Smooth muscle cell (in vitro differentiated cells): ENCODE measurements at regions not wholly inside any gene's neighbourhood (a gene's known extent, or its start where the extent isn't known, plus 50 kb on each side); places are given as distances from the start of the nearest gene placed in this dataset.

Experiments
- DNase-seq: peaks from one replicate; lab custom pipeline; 2025; ENCODE audit not compliant: unreplicated experiment; lab: John Stamatoyannopoulos, UW
- H2AFZ ChIP-seq: fragments of 200-600 bp; sonication (generic); 2 replicates; pipeline ENCODE4 v1.6.0; 2016; ENCODE audit warnings: antibody characterized with exemption, low read depth, mild to moderate bottlenecking
- H3F3A ChIP-seq: fragments of 200-600 bp; sonication (generic); 2 replicates; pipeline ENCODE4 v1.6.0; 2017; ENCODE audit warnings: antibody characterized with exemption, low read depth
- H3K27ac ChIP-seq: fragments of 200-600 bp; sonication (generic); 2 replicates; pipeline ENCODE4 v1.5.1; 2016; ENCODE audit warnings: low read depth, mild to moderate bottlenecking
- H3K27me3 ChIP-seq: fragments of 200-600 bp; sonication (generic); 2 replicates; pipeline ENCODE4 v1.6.1; 2016; ENCODE audit warnings: low read depth, mild to moderate bottlenecking
- H3K36me3 ChIP-seq: fragments of 200-600 bp; sonication (generic); 2 replicates; pipeline ENCODE4 v1.5.1; 2016; ENCODE audit warnings: low read depth
- H3K4me1 ChIP-seq: fragments of 200-600 bp; sonication (generic); 2 replicates; pipeline ENCODE4 v1.5.1; 2016; ENCODE audit warnings: low read depth
- H3K4me2 ChIP-seq: fragments of 200-600 bp; sonication (generic); 2 replicates; pipeline ENCODE4 v1.6.0; 2016; ENCODE audit warnings: mild to moderate bottlenecking
- H3K4me3 ChIP-seq: fragments of 200-600 bp; sonication (generic); 2 replicates; pipeline ENCODE4 v1.5.1; 2016; ENCODE audit warnings: mild to moderate bottlenecking
- H3K79me2 ChIP-seq: fragments of 200-600 bp; sonication (generic); 2 replicates; pipeline ENCODE4 v1.6.0; 2016; ENCODE audit warnings: low read depth, mild to moderate bottlenecking
- H3K9ac ChIP-seq: fragments of 200-600 bp; sonication (generic); 2 replicates; pipeline ENCODE4 v1.6.0; 2016; ENCODE audit warnings: low read depth
- H3K9me3 ChIP-seq: fragments of 200-600 bp; sonication (generic); replicated peaks from 2 replicates; pipeline ENCODE4 v1.5.1; 2016; ENCODE audit warnings: low read depth
- H4K20me1 ChIP-seq: fragments of 200-600 bp; sonication (generic); 2 replicates; pipeline ENCODE4 v1.6.0; 2016; ENCODE audit warnings: low read depth
- CTCF ChIP-seq: fragments of 200-600 bp; sonication (generic); IDR thresholded peaks from 2 replicates; pipeline ENCODE4 v1.5.1; 2017; ENCODE audit warnings: borderline replicate concordance, mild to moderate bottlenecking, antibody characterized with exemption; ENCODE audit not compliant: insufficient read depth, poor library complexity, severe bottlenecking
- WGBS: methylation state at CpG from one replicate; pipeline ENCODE4 v1.1.7; 2016; ENCODE audit warnings: low lambda C conversion rate; 5-methylcytosine and 5-hydroxymethylcytosine counted together

DNA sequence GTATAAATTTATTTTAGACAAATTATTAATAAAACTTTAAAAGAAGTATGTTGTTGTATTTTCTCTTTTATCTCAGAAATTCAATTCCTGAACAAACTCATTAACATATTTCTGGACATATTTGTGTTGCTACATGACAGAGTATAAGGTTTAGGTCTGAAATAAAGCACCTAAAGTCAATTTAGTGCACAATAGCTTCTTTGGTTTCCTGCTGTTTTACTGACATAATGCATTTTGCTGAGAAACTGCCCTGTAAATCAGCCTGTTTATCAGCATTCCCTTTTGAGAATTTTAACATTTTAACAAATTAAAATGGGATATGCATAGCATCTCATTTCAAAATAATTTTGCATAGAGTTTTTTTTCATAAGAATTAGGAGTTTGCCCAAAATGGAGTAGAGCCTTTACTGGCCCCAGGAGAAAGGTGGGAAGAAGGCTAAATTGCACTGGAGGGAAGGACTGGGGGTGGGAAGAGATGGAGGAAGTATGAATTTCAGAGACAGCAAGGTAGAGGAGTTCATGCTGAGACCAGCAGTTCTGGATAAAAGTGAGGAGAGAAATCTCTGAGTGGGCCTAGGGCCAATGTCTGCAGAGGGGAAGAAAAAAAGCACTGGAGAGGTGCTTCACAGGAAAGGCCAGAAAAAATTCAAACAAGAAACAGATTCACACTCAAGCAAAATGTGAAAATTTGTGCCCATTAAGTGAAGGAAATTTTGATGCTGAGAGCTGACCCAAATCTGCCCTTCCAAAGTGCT, 324.2 kb upstream of the HSF2 start:
- no peak overlapping the region for H2AFZ ChIP-seq
- no peaks in the 10 kb centered on the region for H3K4me1 ChIP-seq
- no peak overlapping the region for H3K9ac ChIP-seq
- H3K9me3 ChIP-seq, result no peaks in the 10 kb centered on the region
- H3F3A ChIP-seq, result no peaks in the 10 kb centered on the region
- no peaks in the 10 kb centered on the region for H4K20me1 ChIP-seq
- no peaks in the 10 kb centered on the region for H3K79me2 ChIP-seq
- no peak for DNase-seq
- H3K27me3 ChIP-seq, result no peaks in the 10 kb centered on the region
- no peak overlapping the region for H3K27ac ChIP-seq
- no peak overlapping the region for H3K4me3 ChIP-seq
- TF ChIP-seq CTCF, result no peak
- H3K4me2 ChIP-seq, result no peak overlapping the region
- H3K36me3 ChIP-seq, result no peaks in the 10 kb centered on the region

DNA sequence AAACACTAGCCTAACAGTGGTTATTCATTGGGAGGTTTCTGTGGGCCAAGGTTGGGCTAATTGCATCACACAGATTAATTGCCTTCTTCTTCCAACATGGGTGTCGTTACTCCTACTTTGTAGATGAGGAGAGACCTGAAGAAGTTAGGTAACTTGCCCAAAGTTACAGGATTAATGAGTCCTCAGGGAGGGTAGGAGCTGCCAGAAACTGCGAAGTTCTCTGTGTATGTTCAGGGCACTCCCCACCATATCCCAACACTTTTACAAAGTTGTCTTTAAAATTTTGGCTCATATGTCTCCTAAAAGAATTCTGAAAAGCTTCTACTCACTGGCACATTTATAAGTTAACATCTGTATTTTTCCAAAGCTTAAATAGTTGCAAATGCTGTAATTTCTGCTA, 323.5 kb upstream of the HSF2 start:
- Histone ChIP-seq H3K9me3 (no peaks in the 10 kb centered on the region), H3K4me1 (no peaks in the 10 kb centered on the region), H4K20me1 (no peaks in the 10 kb centered on the region), H3K27me3 (no peaks in the 10 kb centered on the region), H3K9ac (no peak overlapping the region), H2AFZ (no peak overlapping the region), H3K4me2 (no peak overlapping the region), H3F3A (no peaks in the 10 kb centered on the region), H3K4me3 (no peak overlapping the region), H3K79me2 (no peaks in the 10 kb centered on the region), H3K36me3 (no peaks in the 10 kb centered on the region), H3K27ac (no peak overlapping the region)
- TF ChIP-seq CTCF, result no peak
- WGBS, result 92% methylated on average over 2 of the region's 2 CpGs
- DNase-seq, result no peak

DNA sequence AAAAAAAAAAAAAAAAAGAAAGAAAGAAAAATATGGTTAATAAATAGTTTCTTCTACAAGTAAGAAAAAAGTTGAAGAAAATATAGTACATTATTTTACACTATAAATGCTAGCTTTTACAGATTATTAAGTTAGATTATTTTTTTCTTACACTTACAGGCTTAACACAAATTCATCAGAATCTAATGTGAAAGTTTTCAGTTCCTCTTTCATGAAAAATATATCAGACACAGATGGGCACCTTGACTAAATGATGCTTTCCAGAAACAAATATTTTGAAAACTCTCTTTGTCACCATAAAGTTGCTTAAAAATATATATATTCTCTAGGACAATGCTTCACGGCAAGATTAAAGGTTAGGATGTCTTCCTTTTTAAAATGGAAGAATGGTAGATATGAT, 321.8 kb upstream of the HSF2 start:
- no peak for DNase-seq
- Histone ChIP-seq H3K27me3 (no peaks in the 10 kb centered on the region), H3K4me3 (no peak overlapping the region), H3F3A (no peaks in the 10 kb centered on the region), H3K79me2 (no peaks in the 10 kb centered on the region), H3K27ac (no peak overlapping the region), H3K36me3 (no peaks in the 10 kb centered on the region), H3K9me3 (no peaks in the 10 kb centered on the region), H3K9ac (no peak overlapping the region), H4K20me1 (no peaks in the 10 kb centered on the region), H2AFZ (no peak overlapping the region), H3K4me2 (no peak overlapping the region), H3K4me1 (no peaks in the 10 kb centered on the region)
- TF ChIP-seq CTCF, result no peak
- 94% methylated on average over 1 of the region's 1 CpG for WGBS

- no peak overlapping the region for H3K27ac ChIP-seq
- no peak overlapping the region for H3K4me3 ChIP-seq
- peak overlapping the region; percentile 51 for H2AFZ ChIP-seq
- H3K9ac ChIP-seq, result no peak overlapping the region
- no peak overlapping the region for H3K4me2 ChIP-seq
- no peaks in the 10 kb centered on the region for H3K36me3 ChIP-seq
- no peak for TF ChIP-seq CTCF
- DNase-seq, result no peak
- no peaks in the 10 kb centered on the region for H3K27me3 ChIP-seq
- H4K20me1 ChIP-seq, result no peaks in the 10 kb centered on the region
- 46% methylated on average over 4 of the region's 4 CpGs for WGBS
- H3K9me3 ChIP-seq, result no peaks in the 10 kb centered on the region
- no peaks in the 10 kb centered on the region for H3F3A ChIP-seq
- H3K79me2 ChIP-seq, result no peaks in the 10 kb centered on the region
- no peaks in the 10 kb centered on the region for H3K4me1 ChIP-seq
These were observed 321.0 kb upstream of the HSF2 start for GRCh38 chr6:122078481-122078880.
